Heart right ventricle (tissue), 16 donors: ENCODE measurements at regions not wholly inside any gene's neighbourhood (a gene's known extent, or its start where the extent isn't known, plus 50 kb on each side); places are given as distances from the start of the nearest gene placed in this dataset.

ENCODE experiments used
- ATAC-seq, 8 donors: fragments of 200-7000 bp; cut with Tn5 transposase; one replicate each; pipeline ENCODE4 v1.9.1; 2020; ENCODE audit warnings: mild to moderate bottlenecking in 8 of 8, moderate library complexity in 8 of 8, moderate number of reproducible peaks in 1 of 8
- DNase-seq, 2 donors: peaks; one replicate each; pipeline ENCODE4 v3.0.0-alpha.2; 2020
- H3K27ac ChIP-seq, 10 donors: fragments of 200-600 bp; sonication (generic) in 2 of 10; one replicate each; pipeline versions ENCODE4 v1.5.0 to v1.8.0; 2020 to 2022; ENCODE audit warnings: mild to moderate bottlenecking in 3 of 10
- H3K27me3 ChIP-seq, 7 donors: fragments of 200-600 bp; one replicate each; pipeline ENCODE4 v1.8.0; 2021 to 2022; ENCODE audit warnings: mild to moderate bottlenecking in 2 of 7
- H3K36me3 ChIP-seq, 9 donors: fragments of 200-600 bp; sonication (generic) in 1 of 9; one replicate each; pipeline versions ENCODE4 v1.5.0 to v1.8.0; 2020 to 2022; ENCODE audit warnings: mild to moderate bottlenecking in 2 of 9
- H3K4me1 ChIP-seq, 9 donors: fragments of 200-600 bp; sonication (generic) in 1 of 9; one replicate each; pipeline versions ENCODE4 v1.5.0 to v1.8.0; 2020 to 2022; ENCODE audit warnings: mild to moderate bottlenecking in 4 of 9
- H3K4me3 ChIP-seq, 10 donors: fragments of 200-600 bp; sonication (generic) in 2 of 10; one replicate each; pipeline versions ENCODE4 v1.5.0 to v1.8.0; 2020 to 2022; ENCODE audit warnings: mild to moderate bottlenecking in 7 of 10, moderate library complexity in 2 of 10
- H3K9me3 ChIP-seq, 11 donors: fragments of 200-600 bp in 10 of 11; sonication (generic) in 2 of 11; one replicate each; pipeline versions ENCODE4 v1.5.0 to v1.8.0; 2013 to 2022; ENCODE audit warnings: mild to moderate bottlenecking in 2 of 11, control low read depth in 1 of 11, moderate library complexity in 1 of 11
- WGBS, 2 donors: extraction: QIAGEN DNeasy Blood & Tissue Kit; methylation state at CpG; one replicate each; pipeline ENCODE4 v1.1.7; 2013; ENCODE audit warnings: inconsistent platforms in 1 of 2; 5-methylcytosine and 5-hydroxymethylcytosine counted together
- intact Hi-C, 10 donors: fragments of 100-400 bp; cut with DNase I; formaldehyde crosslinking; loops; one replicate each; pipeline versions ENCODE4 v1.11.1 to v1.14.2; 2022
- TF ChIP-seq, protein P1 (sequence below), 9 donors: fragments of 200-600 bp; sonication (generic) in 2 of 9; IDR thresholded peaks; one replicate each; pipeline versions ENCODE4 v1.5.0 to v1.8.0; 2021 to 2022; ENCODE audit warnings: antibody characterized with exemption in 9 of 9, mild to moderate bottlenecking in 5 of 9, moderate library complexity in 1 of 9
- donor health status: Arrhythmogenic right ventricular cardiomyopathy.
- donor health status: ischemic (EF 13 %, LVEDD 7.1; RV severe dilation, severe dysfunction).
- donor health status: healthy with polysubstance abuse.
- donor health status: DM: no; HTN: yes; CAD: no.
- donor health status: DM: no; HTN: no; CAD: no.
- donor health status: ischemic (EF 25% LVEDD 6.9; RV normal size, moderate dysfunction).
- donor health status: ischemic (EF 25% LVEDD 5.7; RV mildly dilated, moderate dysfunction).
- donor health status: healthy.
- donor health status: DM: yes; HTN: yes; CAD: no.
- donor health status: Ischemic cardiomyopathy.
- donor health status: ischemic (EF 35%, LVEDD 5.7; RV mildly dilated, moderate dysfunction).
- donor health status: nonischemic (EF 11% LVEDD 7.7; RV severe dilation, severe dysfunction).
- donor health status: DM: yes; HTN: yes; CAD: no.
- donor health status: PGD.
- donor health status: ischemic (EF 29% LVEDD 5.4; RV normal size, mild dysfunction).
- donor health status: nonischemic (EF 23%, LVEDD 6.1; RV moderate dilation, normal function).

DNA sequence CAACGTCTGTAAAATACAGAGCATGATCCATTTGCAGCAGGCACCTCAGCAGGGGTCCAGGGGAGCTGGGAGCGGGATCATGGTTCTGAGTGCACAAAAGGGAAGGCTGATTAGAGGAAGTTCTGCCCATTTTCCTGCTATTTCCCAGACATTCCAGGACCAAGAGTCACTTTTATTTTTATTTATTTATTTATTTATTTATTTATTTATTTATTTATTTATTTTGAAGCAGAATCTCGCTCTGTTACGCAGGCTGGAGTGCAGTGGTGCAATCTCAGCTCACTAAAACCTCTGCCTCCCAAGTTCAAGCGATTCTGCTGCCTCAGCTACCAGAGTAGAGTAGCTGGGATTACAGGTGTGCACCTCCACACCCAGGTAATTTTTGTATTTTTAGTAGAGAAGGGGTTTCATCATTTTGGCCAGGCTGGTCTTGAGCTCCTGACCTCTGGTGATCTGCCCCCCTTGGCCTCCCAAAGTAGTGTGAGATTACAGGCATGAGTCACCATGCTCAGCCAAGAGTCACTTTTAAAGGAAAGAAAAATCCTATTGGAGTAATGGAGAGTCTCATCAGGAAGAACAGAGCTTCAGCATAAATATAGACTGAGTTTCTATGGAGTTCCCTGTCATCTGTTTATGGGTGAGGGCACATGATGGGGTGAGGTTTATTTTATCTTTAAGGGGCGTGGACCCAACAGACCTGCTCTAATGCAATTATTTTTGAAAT, 355.2 kb downstream of the HAPSTR1 start:
- Histone ChIP-seq H3K27ac (peak overlapping the region; percentile 34 to 80 (median 58)), H3K36me3 (no peaks in the 10 kb centered on the region), H3K9me3 (peaks cover 0 to 16% (median 8%) of the 10 kb centered on the region in 11 donors), H3K27me3 (no peaks in the 10 kb centered on the region), H3K4me3 (no peak overlapping the region), H3K4me1 (peaks cover 0 to 16% (median 0%) of the 10 kb centered on the region in 9 donors)
- 71 to 78% methylated on average over 6 of the region's 6 CpGs for WGBS, 2 donors
- ATAC-seq (peak; percentile 61 to 94 (median 87)), DNase-seq (no peak)
- TF ChIP-seq, protein P1, sequence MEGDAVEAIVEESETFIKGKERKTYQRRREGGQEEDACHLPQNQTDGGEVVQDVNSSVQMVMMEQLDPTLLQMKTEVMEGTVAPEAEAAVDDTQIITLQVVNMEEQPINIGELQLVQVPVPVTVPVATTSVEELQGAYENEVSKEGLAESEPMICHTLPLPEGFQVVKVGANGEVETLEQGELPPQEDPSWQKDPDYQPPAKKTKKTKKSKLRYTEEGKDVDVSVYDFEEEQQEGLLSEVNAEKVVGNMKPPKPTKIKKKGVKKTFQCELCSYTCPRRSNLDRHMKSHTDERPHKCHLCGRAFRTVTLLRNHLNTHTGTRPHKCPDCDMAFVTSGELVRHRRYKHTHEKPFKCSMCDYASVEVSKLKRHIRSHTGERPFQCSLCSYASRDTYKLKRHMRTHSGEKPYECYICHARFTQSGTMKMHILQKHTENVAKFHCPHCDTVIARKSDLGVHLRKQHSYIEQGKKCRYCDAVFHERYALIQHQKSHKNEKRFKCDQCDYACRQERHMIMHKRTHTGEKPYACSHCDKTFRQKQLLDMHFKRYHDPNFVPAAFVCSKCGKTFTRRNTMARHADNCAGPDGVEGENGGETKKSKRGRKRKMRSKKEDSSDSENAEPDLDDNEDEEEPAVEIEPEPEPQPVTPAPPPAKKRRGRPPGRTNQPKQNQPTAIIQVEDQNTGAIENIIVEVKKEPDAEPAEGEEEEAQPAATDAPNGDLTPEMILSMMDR (IDR thresholded peaks at IDR 0.05), result no peak
- intact Hi-C loops, result loop anchor here in 2 of 10 donors (1.0 to 10.0 kb wide), 2 partner anchors 76 to 348 kb away; no protein-coding TSS in a partner anchor

DNA sequence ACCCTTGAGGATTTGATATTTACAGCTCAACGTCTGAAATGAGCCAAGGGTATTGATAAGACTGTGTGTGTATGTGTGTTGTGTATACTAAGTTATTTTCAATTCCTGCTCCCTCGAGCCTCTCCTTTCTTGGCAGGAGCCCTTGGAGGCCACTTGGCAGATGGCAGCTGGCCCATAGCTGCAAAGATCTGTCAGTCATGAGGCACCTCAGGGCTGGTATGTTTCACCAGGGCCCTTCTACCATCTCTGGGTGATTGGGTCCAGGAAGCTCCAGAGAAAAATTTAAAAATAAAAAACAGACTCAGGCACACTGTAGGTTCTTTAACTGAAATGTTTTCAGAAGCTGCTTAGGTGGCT, 355.7 kb downstream of the HAPSTR1 start:
- no peaks in the 10 kb centered on the region for H3K27me3 ChIP-seq
- no peaks in the 10 kb centered on the region for H3K36me3 ChIP-seq
- DNase-seq (peak; percentile 73), ATAC-seq (peak; percentile 83 to 97 (median 92))
- no peak overlapping the region for H3K4me3 ChIP-seq
- intact Hi-C loops, result loop anchor here in 2 of 10 donors (1.0 to 10.0 kb wide), 2 partner anchors 77 to 348 kb away; no protein-coding TSS in a partner anchor
- peaks cover 0 to 16% (median 8%) of the 10 kb centered on the region in 11 donors for H3K9me3 ChIP-seq
- H3K4me1 ChIP-seq, result peaks cover 0 to 16% (median 0%) of the 10 kb centered on the region in 9 donors
- TF ChIP-seq, protein P1 (IDR thresholded peaks at IDR 0.05), result no peak
- WGBS, 2 donors, result 13 to 19% methylated on average over 2 of the region's 2 CpGs
- H3K27ac ChIP-seq, result peak overlapping the region; percentile 40 to 80 (median 64)

DNA sequence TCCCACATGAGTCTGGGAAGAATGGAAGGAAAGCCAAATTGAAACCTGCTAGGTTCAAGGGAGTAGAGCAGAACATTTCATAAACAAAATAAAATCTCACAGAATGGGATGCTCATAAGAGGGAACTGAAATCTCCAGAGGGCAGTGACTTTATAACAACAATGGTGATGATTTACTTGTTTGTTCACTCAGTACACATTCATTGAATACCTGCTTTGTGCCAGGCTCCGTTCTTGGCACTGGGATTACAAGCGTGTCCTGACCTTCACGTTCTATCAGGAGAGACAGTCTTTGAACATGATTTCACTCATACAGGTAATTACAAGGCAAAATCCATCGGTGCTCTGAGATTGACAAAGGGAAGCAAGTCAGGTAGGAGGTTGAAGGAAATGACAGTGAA, 356.3 kb downstream of the HAPSTR1 start:
- ATAC-seq (peak in 6 of 8 donors; percentile 13 to 64 (median 48)), DNase-seq (no peak)
- Histone ChIP-seq H3K27me3 (no peaks in the 10 kb centered on the region), H3K36me3 (no peaks in the 10 kb centered on the region), H3K27ac (peak overlapping the region; percentile 40 to 80 (median 64)), H3K9me3 (peaks cover 0 to 16% (median 8%) of the 10 kb centered on the region in 11 donors), H3K4me1 (peaks cover 0 to 16% (median 0%) of the 10 kb centered on the region in 9 donors), H3K4me3 (no peak overlapping the region)
- 61 to 76% methylated on average over 4 of the region's 4 CpGs for WGBS, 2 donors
- intact Hi-C loops, result loop anchor here in 2 of 10 donors (1.0 to 10.0 kb wide), 2 partner anchors 77 to 347 kb away; no protein-coding TSS in a partner anchor
- TF ChIP-seq, protein P1 (IDR thresholded peaks at IDR 0.05), result no peak

DNA sequence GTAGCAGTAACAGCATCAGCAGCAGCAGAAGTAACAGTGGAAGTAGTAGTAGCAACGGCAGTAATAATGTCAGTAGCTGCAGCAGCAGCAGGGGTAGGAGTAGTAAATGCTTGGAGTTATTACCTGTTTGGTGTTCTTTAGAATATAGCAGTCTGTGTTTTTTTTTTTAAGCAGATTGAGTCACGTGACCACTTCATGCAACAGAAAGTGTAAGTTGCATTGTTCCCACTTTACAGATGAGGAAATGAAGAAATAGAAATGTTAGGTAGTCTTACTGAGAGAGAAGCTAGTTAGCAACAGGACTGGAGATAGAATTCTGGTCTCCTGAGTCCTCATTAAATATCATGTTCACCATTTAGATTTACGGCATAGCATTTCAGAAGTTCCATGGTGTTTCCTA, 358.2 kb downstream of the HAPSTR1 start:
- TF ChIP-seq, protein P1 (IDR thresholded peaks at IDR 0.05), result no peak
- WGBS, 2 donors, result 93 to 95% methylated on average over 3 of the region's 3 CpGs
- no peak for DNase-seq
- H3K36me3 ChIP-seq, result no peaks in the 10 kb centered on the region
- peaks cover 0 to 16% (median 0%) of the 10 kb centered on the region in 9 donors for H3K4me1 ChIP-seq
- H3K4me3 ChIP-seq, result no peak overlapping the region
- no peaks in the 10 kb centered on the region for H3K27me3 ChIP-seq
- intact Hi-C loops, result loop anchor here in 1 of 10 donors (10.0 kb wide), 1 partner anchor 345 kb away; no protein-coding TSS in a partner anchor
- peaks cover 0 to 23% (median 8%) of the 10 kb centered on the region in 11 donors for H3K9me3 ChIP-seq
- ATAC-seq, result no peak
- no peak overlapping the region for H3K27ac ChIP-seq
